ENCODE measurements at regions not wholly inside any gene's neighbourhood (a gene's known extent, or its start where the extent isn't known, plus 50 kb on each side); places are given as distances from the start of the nearest gene placed in this dataset.

DNA sequence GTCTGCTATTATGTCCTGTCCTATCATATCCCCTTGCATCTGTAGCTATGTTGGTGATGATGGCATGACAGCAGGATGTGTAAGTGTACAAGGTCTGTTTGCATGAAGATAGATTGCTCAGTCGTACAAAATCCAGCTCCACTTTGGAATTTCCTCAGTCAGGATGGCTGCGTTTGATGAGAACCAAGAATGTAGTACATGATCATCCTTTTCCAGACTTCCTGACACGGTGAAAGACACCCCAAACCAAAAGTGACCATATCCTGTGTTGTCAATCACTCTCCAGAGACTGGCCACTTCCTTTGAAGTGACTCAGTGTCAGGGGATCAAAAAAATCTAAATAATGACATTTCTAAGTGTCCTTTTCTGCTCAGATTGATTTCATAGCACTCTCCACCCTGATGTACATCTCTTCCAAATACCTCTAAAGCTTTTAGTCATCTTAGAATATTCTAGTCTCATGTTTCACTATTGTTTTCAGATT lies 213.4 kb downstream of the PLK2 start:
- DNase-seq: no peak

DNA sequence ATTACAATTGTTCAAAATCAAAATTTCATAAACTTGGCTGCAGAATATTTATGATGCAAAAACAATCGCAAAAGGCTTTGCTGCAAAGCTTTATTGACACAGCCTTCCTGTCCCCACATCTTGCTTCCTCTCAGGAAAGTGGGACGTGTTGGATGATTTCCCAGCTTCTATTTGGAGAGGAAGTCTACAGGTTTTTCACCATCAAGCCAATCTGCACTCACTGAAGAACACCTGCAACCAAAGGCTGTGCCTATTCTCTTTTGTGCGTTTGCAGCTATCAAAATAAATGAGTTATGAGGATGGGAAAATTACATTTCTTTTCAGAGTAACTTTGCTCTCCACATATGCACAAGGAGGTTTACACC lies 214.4 kb downstream of the PLK2 start:
- no peak for DNase-seq

DNA sequence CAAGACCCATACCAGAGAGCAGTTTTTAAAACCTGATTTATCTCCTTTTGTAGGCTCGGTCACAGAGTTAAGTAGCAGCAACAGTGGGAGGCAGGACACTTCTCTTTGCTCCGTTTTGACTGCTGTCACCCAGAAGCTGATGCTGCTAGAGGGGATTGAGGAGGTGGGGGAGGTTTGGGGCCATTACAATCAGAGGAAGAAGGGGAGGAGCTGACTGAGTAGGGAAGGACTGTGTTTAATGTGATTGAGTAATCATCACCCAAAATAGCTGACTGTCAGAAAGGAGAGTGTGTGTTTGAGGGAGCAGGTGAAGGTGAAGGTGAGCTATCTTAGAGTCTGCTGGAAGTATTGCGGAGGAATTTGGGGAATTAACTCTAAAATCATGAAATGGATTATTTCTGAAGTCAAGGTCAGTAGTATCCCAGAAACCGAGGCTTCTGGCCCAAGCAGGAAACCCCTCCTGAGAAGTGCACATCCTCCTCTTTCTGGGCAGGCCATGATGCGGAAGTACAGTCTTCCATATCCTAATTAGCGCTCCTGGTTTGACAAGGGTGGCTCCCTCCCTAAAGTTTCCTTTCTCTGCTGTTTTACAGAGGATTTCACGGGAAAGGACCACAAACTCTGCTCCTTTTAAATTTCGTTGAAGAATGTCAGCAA lies 214.9 kb downstream of the PLK2 start:
- no peak for DNase-seq

DNA sequence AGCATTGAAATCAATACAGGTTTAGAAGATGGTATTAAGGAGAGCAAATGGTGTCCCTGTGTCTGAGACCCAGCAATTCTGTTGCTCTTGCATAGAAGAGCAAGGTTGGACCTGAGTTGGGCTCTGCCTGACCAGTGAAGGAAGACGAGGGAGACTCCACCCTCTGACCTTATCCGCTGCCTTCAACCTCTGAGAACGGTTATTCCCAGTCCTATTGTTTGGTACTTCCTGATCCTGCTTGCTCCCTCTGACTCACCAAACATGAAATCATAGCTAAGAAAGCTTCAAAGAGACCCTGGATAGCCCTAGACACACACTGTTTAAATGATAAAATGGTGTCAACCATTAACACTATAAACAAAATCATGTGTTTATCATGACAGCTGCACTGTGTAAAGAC lies 218.5 kb downstream of the PLK2 start:
- no peak for DNase-seq

DNA sequence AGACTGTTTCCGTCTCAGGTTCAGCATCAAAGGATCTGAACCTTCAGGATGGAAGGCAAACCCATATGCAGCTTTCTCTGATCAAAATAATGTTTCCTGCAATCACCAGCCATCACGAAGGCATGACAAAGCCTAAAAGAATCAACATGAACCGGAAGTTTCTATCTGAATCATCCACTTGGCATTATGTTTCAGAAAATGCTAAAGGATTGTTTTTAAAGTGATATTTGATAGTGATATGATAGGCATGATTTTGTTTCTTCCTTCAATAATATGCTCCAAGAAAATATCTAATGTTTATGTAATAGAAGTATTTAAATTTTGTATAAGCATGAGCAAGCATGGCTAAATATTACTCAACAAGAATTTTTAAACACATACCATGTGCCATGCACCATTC lies 219.6 kb downstream of the PLK2 start:
- no peak for DNase-seq

DNA sequence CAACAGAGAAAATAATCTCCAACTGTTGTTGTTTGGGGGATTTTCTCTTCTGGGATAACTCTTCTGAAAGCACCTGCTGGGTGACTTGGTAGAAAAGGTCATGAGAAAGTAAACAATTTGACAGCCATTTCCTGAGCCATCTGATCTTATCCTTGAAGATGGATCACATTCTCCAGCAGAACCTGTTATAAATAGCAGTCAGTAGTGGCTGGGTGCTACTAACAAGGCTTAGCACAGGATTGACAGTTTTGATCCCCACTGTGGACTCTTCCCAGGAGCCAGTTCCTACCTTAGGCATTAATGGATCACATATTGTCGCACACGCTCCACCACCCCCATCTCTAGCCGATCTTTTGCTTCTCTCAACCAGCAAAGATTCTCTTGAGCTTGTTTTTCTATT lies 220.2 kb downstream of the PLK2 start:
- DNase-seq: no peak

DNA sequence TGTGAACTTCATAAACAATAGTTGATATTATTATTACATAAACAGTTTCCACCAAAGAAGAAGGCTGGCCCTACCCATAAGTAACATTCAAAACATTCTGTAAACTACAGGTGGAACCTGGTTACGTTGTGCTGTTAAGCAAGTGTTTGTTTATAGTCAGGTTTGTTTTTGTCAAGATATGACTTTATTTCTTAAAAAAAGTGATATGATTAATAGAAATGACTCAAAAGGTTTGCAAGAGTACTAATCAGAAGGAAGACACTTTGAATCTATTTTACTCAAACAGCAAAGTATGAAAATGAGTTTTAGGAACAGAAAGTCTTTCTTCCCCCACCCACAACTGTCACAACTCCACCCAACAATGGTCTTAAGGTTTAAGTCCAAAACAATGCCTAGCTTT lies 220.8 kb downstream of the PLK2 start:
- no peak for DNase-seq

DNA sequence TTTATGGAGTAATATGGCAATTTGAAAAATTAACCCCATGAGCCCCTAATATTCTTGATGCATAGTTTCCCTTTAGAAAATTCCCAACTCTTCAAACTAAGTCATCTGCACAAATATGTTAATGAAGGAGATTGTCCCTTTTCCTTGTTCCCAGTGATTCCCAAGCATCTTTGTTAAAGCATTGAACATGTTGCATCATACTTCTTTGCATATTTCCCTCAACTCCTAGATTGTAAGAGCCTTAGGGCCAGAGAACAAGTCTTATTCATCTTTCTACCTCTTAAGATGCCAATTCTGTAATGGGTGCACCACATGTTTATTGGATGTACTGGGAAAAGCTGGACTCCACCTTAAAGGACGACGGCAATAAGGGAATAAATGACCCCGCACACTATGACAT lies 223.4 kb downstream of the PLK2 start:
- DNase-seq: no peak

DNA sequence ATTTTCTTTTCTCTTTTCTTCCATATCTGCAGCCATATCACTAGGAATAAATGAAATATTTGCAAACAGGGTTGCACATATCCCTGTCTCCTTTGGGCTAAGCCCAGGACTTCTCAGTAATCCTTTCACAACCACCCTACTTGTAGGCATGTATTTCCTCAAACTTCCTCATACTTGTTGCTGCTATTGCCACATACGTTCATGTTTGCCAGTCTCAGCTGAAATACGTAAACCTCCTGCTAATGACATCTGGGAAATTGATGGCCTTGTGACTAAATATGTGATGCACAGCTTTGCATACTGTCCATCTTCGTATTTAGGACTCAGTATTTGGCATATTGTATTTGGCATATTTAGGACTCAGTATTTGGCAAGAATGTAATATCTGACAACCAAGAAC lies 224.6 kb downstream of the PLK2 start:
- DNase-seq: no peak

DNA sequence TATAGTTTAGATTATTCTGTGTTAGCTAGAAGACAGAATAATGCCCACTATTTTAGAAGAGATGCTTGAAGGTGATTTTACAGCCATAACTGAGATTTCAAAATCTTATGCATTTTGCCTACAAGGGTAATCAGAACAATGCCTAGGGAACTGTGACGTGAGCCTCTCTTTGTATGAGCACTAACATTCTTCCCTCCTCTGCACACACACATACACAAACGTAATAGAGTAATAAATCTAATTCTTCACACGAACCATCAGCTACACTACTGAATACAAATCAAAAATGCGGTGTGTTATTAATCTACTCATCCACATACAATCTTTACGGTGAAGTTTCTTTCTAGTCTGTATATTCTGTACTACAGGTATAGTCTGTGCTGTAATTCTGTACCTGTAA lies 227.8 kb downstream of the PLK2 start:
- no peak for DNase-seq

DNA sequence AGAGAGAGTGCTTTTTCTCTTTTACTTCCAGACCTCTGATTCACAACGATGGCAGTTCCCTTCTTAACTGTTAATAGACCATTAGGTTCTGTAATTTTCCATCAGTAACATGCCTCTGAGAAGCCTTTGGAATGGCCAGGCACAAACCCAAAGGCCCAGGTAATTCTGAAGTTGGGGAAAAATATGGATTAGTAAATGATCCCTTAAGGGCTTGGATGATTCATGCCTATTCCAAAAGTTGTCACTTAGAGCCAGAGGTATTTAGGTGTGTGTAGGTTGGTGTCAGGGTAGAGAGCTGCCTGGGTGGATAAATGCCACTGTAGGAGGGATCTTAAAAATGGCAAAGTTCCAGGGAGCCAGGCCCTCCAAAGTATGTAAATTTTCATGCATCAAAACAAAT lies 228.8 kb downstream of the PLK2 start:
- no peak for DNase-seq

DNA sequence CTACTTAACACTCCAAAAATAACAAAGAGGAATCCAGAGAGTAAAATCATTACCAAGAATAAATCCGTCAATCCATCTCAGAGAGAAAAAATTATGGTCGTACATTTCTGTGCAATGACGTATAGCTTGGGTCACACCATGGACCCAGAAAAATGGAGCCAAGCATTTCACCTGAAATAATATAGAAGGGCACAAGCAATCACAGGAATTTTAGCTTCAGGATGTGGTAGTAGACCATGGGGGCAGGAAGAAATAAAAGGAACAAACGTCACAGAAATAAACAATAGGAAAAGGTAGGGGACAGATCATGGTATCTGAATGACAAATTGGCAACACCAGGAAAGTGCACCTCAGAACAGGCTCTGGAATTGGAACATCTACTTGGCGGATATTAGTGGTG lies 231.0 kb downstream of the PLK2 start:
- DNase-seq: no peak

DNA sequence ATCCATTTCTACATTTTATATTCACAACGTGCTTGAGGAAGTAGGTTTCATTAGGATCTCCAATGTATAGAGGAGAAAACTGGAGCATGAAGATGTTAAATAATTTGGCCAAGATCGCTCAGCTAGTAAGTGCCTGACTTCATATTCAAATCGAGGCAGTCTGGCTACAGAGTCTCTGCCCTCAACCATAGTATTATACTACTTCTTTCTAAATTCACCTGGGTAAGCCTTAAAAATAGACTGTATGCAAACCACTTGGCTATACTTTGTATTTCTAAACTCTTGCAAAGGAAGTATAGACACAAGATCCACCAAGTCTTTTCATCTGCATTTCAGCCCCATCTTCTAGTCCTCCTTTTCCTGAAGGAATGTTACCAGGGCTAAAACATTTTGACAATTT lies 232.0 kb downstream of the PLK2 start:
- DNase-seq: no peak

DNA sequence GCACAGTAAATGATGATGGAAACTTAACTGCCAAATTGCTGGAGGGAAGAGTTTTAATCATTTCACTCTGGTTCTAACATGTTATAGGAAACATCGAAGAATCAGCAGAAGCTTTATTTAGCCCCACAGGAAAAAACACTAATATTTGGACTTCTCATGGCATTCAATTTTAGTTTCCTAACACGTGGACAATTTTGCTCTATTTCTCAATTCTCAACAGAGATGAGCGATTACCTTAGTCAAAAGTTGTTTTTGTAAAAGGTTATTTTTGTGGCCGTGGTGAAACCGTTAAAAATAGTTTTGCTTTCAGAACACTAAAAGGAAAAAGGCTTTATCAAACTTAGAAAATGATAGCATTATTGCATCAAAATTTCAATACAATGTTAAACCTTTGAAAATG lies 235.2 kb downstream of the PLK2 start:
- DNase-seq: no peak

DNA sequence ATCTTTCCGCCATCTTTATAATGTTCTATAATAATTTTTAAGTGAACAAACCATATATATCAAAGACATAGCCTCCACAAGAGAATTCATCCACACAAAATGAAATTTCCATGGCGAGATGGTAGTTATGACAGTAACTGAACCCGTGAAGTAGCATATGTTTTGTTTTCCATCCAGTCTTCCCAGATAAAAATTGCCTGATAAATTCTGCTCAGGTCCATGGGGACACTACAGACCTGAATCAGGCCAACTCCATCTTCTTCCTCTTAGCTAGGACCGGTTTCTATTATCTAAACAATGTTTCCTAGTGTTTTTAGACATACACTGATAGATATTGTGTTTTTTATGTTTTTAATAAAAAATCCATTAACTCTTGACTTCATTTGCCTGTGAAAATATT lies 235.7 kb downstream of the PLK2 start:
- DNase-seq: no peak

DNA sequence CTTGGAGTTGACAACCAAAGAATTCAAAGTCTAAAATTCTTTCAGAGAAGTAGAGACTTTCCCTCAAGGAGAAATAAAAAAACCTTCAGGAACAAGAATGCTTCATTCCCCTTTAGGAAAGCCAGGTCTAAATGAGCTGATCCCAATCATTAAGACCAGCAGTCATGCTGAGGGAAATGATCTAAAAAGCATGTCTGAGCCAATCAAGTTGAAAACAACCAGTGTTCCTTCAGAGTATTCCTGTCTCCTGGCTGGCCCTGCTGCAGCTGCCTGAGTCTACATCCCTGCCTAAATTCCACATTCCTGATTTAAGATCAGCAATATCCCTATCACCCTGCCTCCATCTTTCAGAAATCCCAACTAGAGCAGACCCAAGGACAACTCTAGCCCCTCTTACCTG lies 244.5 kb downstream of the PLK2 start:
- no peak for DNase-seq

DNA sequence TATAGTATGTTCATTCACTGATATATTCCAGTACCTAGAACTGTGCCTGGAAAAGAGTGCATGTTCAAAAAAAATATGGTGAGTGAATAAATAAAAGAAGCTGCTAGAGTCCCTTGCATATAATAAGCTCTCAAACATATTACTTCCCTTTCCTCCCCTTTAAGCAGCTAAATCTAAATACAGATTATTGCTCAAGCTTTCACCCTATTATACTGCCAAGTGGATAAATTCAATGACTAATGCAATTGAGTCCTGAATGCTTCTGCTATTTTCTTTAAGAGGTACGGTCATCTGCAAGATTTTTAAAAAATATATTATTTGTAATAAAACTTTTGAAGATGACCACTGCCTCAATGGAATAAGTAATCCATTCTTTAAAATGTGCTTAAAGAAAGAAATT lies 248.4 kb downstream of the PLK2 start:
- DNase-seq: no peak

DNA sequence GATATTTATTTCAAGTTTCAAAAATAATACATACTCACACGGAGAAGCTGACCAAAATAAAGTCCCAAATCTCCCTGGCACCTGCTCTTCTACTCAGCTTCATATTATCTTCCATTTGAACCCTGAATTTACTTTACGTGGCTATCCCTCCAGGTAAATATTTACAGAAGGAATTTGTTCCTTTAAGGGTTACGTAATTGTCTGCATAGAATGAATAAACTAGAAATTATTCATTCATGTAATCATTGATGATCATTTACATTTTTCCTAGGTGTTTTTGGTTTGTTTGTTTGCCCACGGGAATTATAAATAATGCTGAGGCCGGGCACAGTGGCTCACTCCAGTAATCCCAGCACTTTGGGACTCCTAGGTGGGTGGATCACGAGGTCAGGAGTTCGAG lies 251.2 kb downstream of the PLK2 start:
- DNase-seq: no peak

DNA sequence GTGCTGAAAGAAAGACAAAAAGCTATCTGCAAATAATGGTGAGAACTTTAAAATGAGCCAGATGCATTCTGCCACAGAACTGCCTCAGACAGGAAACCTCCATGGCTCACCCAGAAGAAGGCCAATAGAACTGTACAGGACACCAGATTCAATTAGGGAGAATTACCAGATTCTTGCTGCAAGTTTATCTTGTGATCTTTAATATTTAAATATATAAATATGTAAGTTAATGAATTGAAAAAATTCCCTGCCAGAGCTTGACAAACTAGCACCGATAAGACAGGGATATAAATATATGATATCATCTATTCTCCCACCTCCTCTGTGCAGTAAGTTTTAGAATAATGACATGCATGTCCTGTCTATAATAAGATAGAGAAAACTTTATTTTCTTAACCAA lies 252.8 kb downstream of the PLK2 start:
- DNase-seq: no peak

DNA sequence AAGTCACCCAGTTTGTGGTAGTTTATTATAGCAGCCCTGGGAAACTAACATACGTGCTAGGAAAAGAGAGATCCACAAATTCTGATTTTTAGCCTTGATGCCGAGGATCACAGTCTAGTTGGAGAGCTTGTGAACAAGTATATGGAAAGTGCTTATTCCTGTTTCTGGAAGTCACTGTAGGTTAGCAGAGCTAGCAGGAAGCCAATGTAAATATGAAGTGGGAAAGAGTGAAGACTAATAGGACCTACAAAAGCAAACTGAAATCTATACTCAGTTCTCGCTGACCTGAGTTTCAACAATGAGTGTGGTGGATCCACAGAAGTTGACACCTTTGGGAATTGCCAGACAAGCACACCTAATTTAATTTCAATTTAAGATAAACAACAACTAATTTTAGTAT lies 254.9 kb downstream of the PLK2 start:
- DNase-seq: no peak

DNA sequence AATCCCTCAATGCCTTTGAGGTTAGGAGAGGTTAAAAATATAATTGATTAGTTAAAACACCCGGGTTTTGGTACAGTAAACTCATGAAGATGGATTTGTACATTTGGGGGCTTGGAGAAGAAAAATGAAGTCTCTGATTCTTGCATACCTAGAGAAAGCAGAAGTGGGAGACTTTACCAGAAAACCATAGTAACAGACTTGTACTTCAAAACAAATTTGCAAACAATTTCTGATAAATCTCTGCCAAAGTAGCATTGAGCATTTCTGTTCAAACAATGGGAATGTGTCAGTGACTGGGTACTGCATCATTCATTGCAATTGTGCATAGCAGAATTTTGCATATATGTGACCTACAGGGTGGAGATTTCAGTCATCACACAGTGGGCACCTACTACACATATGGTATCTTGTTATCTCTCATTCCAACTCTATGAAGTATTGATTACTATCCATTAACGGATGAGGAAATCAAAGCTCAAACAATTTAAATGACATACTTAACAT lies 256.9 kb downstream of the PLK2 start:
- DNase-seq: no peak

DNA sequence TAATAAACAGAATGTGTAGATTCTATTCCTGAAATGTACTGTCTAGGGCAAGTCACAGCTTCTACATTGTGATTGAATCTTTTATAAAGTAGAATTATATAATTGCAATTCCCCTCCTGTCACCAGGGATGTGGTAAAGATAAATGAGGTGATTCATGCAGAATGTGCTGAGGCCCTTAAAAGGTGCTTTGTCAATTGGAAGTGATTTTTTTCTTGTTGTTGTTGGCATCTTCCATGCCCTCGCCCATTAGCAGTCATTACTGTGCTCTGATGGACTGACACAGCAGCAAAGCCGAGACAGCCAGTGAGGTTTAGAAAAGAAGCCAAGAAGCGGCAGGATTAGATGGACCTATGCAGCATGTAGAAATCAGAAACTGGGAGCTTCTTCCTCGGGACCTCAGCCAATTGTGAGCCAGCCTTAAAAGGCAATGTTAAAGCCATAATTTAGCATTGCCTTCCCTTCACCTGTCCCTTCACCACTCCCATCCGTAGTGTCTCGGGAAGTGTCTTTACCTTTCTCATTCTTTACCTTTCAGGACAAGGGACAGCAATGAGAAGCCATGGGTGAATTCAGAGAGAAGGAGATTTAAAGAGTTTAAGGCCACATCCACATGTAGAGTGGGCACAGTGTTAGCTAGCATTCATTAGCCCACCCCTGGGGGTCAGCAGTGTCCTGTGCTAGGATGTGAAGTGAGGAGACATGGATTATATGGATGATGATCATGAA lies 257.8 kb downstream of the PLK2 start:
- no peak for DNase-seq

DNA sequence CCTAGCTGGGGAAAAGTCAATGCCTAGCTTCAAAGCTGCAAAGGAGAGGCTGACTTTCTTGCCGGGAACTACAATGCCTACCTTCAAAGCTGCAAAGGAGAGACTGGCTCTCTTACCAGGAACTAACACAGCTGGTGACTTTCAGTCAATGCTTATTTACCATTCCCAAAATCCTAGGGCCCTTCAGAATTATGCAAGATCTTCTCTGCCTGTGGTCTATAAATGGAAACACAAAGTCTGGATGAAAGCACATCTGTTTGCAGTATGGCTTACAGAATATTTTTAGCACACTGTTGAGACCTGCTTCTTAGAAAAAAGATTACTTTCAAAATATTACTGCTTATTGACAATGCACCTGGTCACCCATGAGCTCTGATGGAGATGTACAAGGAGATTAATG lies 259.4 kb downstream of the PLK2 start:
- no peak for DNase-seq

DNA sequence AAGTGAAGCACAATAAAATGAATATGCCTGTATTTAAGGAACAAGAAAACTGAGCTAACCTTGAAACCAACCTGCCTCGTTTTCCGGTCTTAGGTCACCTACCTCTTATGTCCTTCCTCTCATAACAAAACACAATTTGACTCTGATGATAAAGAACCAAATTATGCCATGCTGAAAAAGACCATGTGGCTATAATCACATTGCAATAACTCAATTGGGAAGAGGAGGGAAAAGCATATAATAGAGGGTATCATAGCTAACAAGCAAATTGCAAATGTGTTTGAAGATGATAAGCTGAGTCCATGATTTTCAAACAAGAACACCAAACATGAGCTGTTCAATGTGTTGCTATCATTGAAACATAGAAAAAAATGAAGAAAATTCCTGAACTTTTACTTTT lies 260.8 kb downstream of the PLK2 start:
- DNase-seq: no peak

DNA sequence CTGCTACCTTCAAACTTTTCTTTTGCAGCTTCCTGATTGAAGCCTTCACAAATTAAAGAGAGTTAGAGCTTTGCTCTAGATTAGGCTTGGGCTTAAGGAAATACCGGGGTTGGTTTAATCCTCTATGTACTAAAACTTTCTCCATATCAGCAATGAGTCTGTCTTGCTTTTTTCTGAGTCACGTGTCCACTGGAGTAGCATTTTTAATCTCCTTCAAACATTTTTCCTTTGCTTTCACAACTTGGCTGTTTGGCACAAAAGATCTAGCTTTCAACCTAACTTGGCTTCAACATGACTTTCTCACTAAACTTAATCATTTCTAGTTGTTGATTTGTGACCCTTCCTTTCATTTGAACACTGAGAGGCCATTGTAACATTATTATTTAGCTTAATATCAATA lies 261.6 kb downstream of the PLK2 start:
- no peak for DNase-seq
